BLaER1 (cell line): ENCODE measurements at regions not wholly inside any gene's neighbourhood (a gene's known extent, or its start where the extent isn't known, plus 50 kb on each side); places are given as distances from the start of the nearest gene placed in this dataset.

ENCODE experiments used
- H3K27ac ChIP-seq: shearing (Covaris generic); formaldehyde crosslinking; 2 replicates; pipeline ENCODE4 v1.8.1; 2022
- H3K27me3 ChIP-seq: shearing (Covaris generic); formaldehyde crosslinking; 2 replicates; pipeline ENCODE4 v1.8.1; 2022
- H3K36me3 ChIP-seq: shearing (Covaris generic); formaldehyde crosslinking; 2 replicates; pipeline ENCODE4 v1.8.1; 2022
- H3K4me1 ChIP-seq: shearing (Covaris generic); formaldehyde crosslinking; 2 replicates; pipeline ENCODE4 v1.8.1; 2022
- H3K4me2 ChIP-seq: shearing (Covaris generic); formaldehyde crosslinking; 2 replicates; pipeline ENCODE4 v1.8.1; 2022
- H3K4me3 ChIP-seq: shearing (Covaris generic); formaldehyde crosslinking; 2 replicates; pipeline ENCODE4 v1.8.1; 2022
- H3K9ac ChIP-seq: shearing (Covaris generic); formaldehyde crosslinking; 2 replicates; pipeline ENCODE4 v1.8.1; 2022
- H3K9me3 ChIP-seq: shearing (Covaris generic); formaldehyde crosslinking; 2 replicates; pipeline ENCODE4 v1.8.1; 2022
- H4K20me1 ChIP-seq: shearing (Covaris generic); formaldehyde crosslinking; 2 replicates; pipeline ENCODE4 v1.8.1; 2022
- Cebpa-rat ChIP-seq: shearing (Covaris generic); IDR thresholded peaks from 2 replicates; pipeline ENCODE4 v1.8.1; 2022

- H3K9ac ChIP-seq = no peak overlapping the region
- H4K20me1 ChIP-seq = no peaks in the 10 kb centered on the region
- no peak for TF ChIP-seq Cebpa-rat
- no peaks in the 10 kb centered on the region for H3K4me1 ChIP-seq
- H3K4me3 ChIP-seq = no peak overlapping the region
- H3K9me3 ChIP-seq = 0 out of 2 replicates have a peak, but pooled peaks cover 4% of the 10 kb centered on the region
- H3K4me2 ChIP-seq = no peak overlapping the region
- H3K27me3 ChIP-seq = no peaks in the 10 kb centered on the region
- H3K27ac ChIP-seq = no peak overlapping the region
- no peaks in the 10 kb centered on the region for H3K36me3 ChIP-seq
Observed at GRCh38 chr13:85588359-85588758, 210.9 kb downstream of the SLITRK6 start.

- Histone ChIP-seq H3K36me3 (no peaks in the 10 kb centered on the region), H3K4me1 (no peaks in the 10 kb centered on the region), H3K9me3 (0 out of 2 replicates have a peak, but pooled peaks cover 4% of the 10 kb centered on the region), H3K4me3 (no peak overlapping the region), H4K20me1 (no peaks in the 10 kb centered on the region), H3K27me3 (no peaks in the 10 kb centered on the region), H3K27ac (no peak overlapping the region), H3K9ac (no peak overlapping the region), H3K4me2 (no peak overlapping the region)
- TF ChIP-seq Cebpa-rat = no peak
Observed at GRCh38 chr13:85586856-85587255, 212.4 kb downstream of the SLITRK6 start.

GRCh38 chr13:85586422-85586831, 212.8 kb downstream of the SLITRK6 start:
- no peak overlapping the region for H3K27ac ChIP-seq
- no peaks in the 10 kb centered on the region for H3K36me3 ChIP-seq
- no peaks in the 10 kb centered on the region for H3K4me1 ChIP-seq
- no peak overlapping the region for H3K4me3 ChIP-seq
- no peak for TF ChIP-seq Cebpa-rat
- H3K27me3 ChIP-seq = no peaks in the 10 kb centered on the region
- H3K9ac ChIP-seq = no peak overlapping the region
- no peak overlapping the region for H3K4me2 ChIP-seq
- H4K20me1 ChIP-seq = no peaks in the 10 kb centered on the region
- 0 out of 2 replicates have a peak, but pooled peaks cover 4% of the 10 kb centered on the region for H3K9me3 ChIP-seq

- Histone ChIP-seq H3K27me3 (no peaks in the 10 kb centered on the region), H4K20me1 (no peaks in the 10 kb centered on the region), H3K27ac (no peak overlapping the region), H3K9me3 (0 out of 2 replicates have a peak, but pooled peaks cover 4% of the 10 kb centered on the region), H3K4me3 (no peak overlapping the region), H3K9ac (no peak overlapping the region), H3K4me2 (no peak overlapping the region), H3K36me3 (no peaks in the 10 kb centered on the region), H3K4me1 (no peaks in the 10 kb centered on the region)
- no peak for TF ChIP-seq Cebpa-rat
Observed at GRCh38 chr13:85582890-85583289, 216.3 kb downstream of the SLITRK6 start.

GRCh38 chr13:85575110-85575509, 224.1 kb downstream of the SLITRK6 start:
- no peak for TF ChIP-seq Cebpa-rat
- H3K9ac ChIP-seq = no peak overlapping the region
- H3K9me3 ChIP-seq = no peaks in the 10 kb centered on the region
- H3K4me2 ChIP-seq = no peak overlapping the region
- H3K27ac ChIP-seq = no peak overlapping the region
- no peaks in the 10 kb centered on the region for H4K20me1 ChIP-seq
- no peaks in the 10 kb centered on the region for H3K4me1 ChIP-seq
- no peaks in the 10 kb centered on the region for H3K27me3 ChIP-seq
- no peak overlapping the region for H3K4me3 ChIP-seq
- H3K36me3 ChIP-seq = no peaks in the 10 kb centered on the region

GRCh38 chr13:85567909-85568308, 231.3 kb downstream of the SLITRK6 start:
- no peak overlapping the region for H3K4me3 ChIP-seq
- no peaks in the 10 kb centered on the region for H3K9me3 ChIP-seq
- no peak for TF ChIP-seq Cebpa-rat
- H3K4me2 ChIP-seq = no peak overlapping the region
- no peaks in the 10 kb centered on the region for H3K36me3 ChIP-seq
- no peaks in the 10 kb centered on the region for H3K27me3 ChIP-seq
- H4K20me1 ChIP-seq = no peaks in the 10 kb centered on the region
- H3K27ac ChIP-seq = no peak overlapping the region
- no peak overlapping the region for H3K9ac ChIP-seq
- H3K4me1 ChIP-seq = no peaks in the 10 kb centered on the region

- H3K4me1 ChIP-seq = 0 out of 2 replicates have a peak, but pooled peaks cover under 1% of the 10 kb centered on the region
- no peak overlapping the region for H3K4me2 ChIP-seq
- no peaks in the 10 kb centered on the region for H3K9me3 ChIP-seq
- TF ChIP-seq Cebpa-rat = no peak
- no peak overlapping the region for H3K4me3 ChIP-seq
- H3K27ac ChIP-seq = no peak overlapping the region
- no peaks in the 10 kb centered on the region for H3K27me3 ChIP-seq
- H3K36me3 ChIP-seq = no peaks in the 10 kb centered on the region
- H3K9ac ChIP-seq = no peak overlapping the region
- no peaks in the 10 kb centered on the region for H4K20me1 ChIP-seq
Observed at GRCh38 chr13:85565652-85566051, 233.6 kb downstream of the SLITRK6 start.

GRCh38 chr13:85564598-85564997, 234.6 kb downstream of the SLITRK6 start:
- H3K27ac ChIP-seq = no peak overlapping the region
- no peak overlapping the region for H3K4me2 ChIP-seq
- no peak overlapping the region for H3K4me3 ChIP-seq
- no peaks in the 10 kb centered on the region for H3K36me3 ChIP-seq
- no peak for TF ChIP-seq Cebpa-rat
- H4K20me1 ChIP-seq = no peaks in the 10 kb centered on the region
- no peaks in the 10 kb centered on the region for H3K27me3 ChIP-seq
- H3K9ac ChIP-seq = no peak overlapping the region
- no peaks in the 10 kb centered on the region for H3K9me3 ChIP-seq
- 0 out of 2 replicates have a peak, but pooled peaks cover 5% of the 10 kb centered on the region for H3K4me1 ChIP-seq

- Histone ChIP-seq H3K36me3 (no peaks in the 10 kb centered on the region), H3K4me1 (0 out of 2 replicates have a peak, but pooled peaks cover 5% of the 10 kb centered on the region), H3K4me3 (no peak overlapping the region), H3K27ac (no peak overlapping the region), H3K9me3 (no peaks in the 10 kb centered on the region), H4K20me1 (no peaks in the 10 kb centered on the region), H3K9ac (no peak overlapping the region), H3K4me2 (no peak overlapping the region), H3K27me3 (no peaks in the 10 kb centered on the region)
- TF ChIP-seq Cebpa-rat = no peak
Observed at GRCh38 chr13:85562282-85562681, 236.9 kb downstream of the SLITRK6 start.

- no peak for TF ChIP-seq Cebpa-rat
- Histone ChIP-seq H4K20me1 (no peaks in the 10 kb centered on the region), H3K27me3 (no peaks in the 10 kb centered on the region), H3K4me3 (no peak overlapping the region), H3K4me1 (0 out of 2 replicates have a peak, but pooled peaks cover 5% of the 10 kb centered on the region), H3K9ac (no peak overlapping the region), H3K4me2 (no peak overlapping the region), H3K27ac (no peak overlapping the region), H3K9me3 (no peaks in the 10 kb centered on the region), H3K36me3 (no peaks in the 10 kb centered on the region)
Observed at GRCh38 chr13:85557691-85558467, 241.3 kb downstream of the SLITRK6 start.
